ENCODE measurements at regions not wholly inside any gene's neighbourhood (a gene's known extent, or its start where the extent isn't known, plus 50 kb on each side); places are given as distances from the start of the nearest gene placed in this dataset.
"Not testable (repeated sequence)": the region's sequence is repeated elsewhere in the genome, so short reads cannot be mapped to it uniquely, and the experiment has no call there.

- H3K9me3 ChIP-seq (replicated peaks in 1 of 3); H3K4me3 ChIP-seq; DNase-seq; H3K36me3 ChIP-seq (replicated peaks in 1 of 2); H3K4me1 ChIP-seq (replicated peaks in 1 of 2); H3K27me3 ChIP-seq; H3K27ac ChIP-seq: not testable (repeated sequence)
- intact Hi-C loops (cut with DNase I): loop anchor here in 1 of 2 donors (10.0 kb wide), 1 partner anchor 85 kb away; the partner anchor contains the start of gene ADGRA3
- WGBS, 4 donors: 93 to 99% (median 96%) methylated on average over 8 of the region's 8 CpGs
Observed at GRCh38 chr4:22599929-22600432, 84.1 kb upstream of the ADGRA3 start.

GRCh38 chr4:22601638-22602037 is 85.8 kb upstream of the ADGRA3 start:
- H3K27ac ChIP-seq; H3K27me3 ChIP-seq; H3K36me3 ChIP-seq (replicated peaks in 1 of 2); DNase-seq; H3K4me1 ChIP-seq (replicated peaks in 1 of 2); H3K4me3 ChIP-seq; H3K9me3 ChIP-seq (replicated peaks in 1 of 3): not testable (repeated sequence)
- WGBS, 4 donors: 95 to 100% (median 96%) methylated on average over 4 to 6 of the region's 6 CpGs
- intact Hi-C loops (cut with DNase I): loop anchor here in 1 of 2 donors (10.0 kb wide), 1 partner anchor 87 kb away; the partner anchor contains the start of gene ADGRA3

- Histone ChIP-seq H3K9me3 (replicated peaks in 1 of 3) (no peaks in the 10 kb centered on the region), H3K36me3 (replicated peaks in 1 of 2) (no peaks in the 10 kb centered on the region), H3K4me1 (replicated peaks in 1 of 2) (no peaks in the 10 kb centered on the region), H3K27ac (no peak overlapping the region), H3K27me3 (no peaks in the 10 kb centered on the region), H3K4me3 (no peak overlapping the region)
- TF ChIP-seq CTCF (IDR thresholded peaks at IDR 0.05) (peak; percentile 49 to 75 (median 54)), POLR2A (IDR thresholded peaks at IDR 0.05) (no peak)
- intact Hi-C loops (cut with DNase I): loop anchor here (5.0 to 10.0 kb wide), 3 partner anchors 93 to 200 kb away; partner anchors contain the start of gene ADGRA3 (in 1 of the 2)
- peak; percentile 41 to 75 (median 62) for DNase-seq
- 19 to 30% (median 28%) methylated on average over 3 of the region's 3 CpGs for WGBS, 4 donors
Observed at GRCh38 chr4:22607382-22607781, 85.4 kb upstream of the GBA3 start.

- intact Hi-C loops (cut with DNase I): loop anchor here (5.0 to 10.0 kb wide), 3 partner anchors 95 to 203 kb away; partner anchors contain the start of gene ADGRA3 (in 1 of the 2)
- H3K27me3 ChIP-seq; DNase-seq; H3K27ac ChIP-seq; H3K4me3 ChIP-seq; H3K9me3 ChIP-seq (replicated peaks in 1 of 3); H3K4me1 ChIP-seq (replicated peaks in 1 of 2); H3K36me3 ChIP-seq (replicated peaks in 1 of 2): not testable (repeated sequence)
- 62 to 76% (median 67%) methylated on average over 3 of the region's 3 CpGs for WGBS, 4 donors
Observed at GRCh38 chr4:22609951-22610525, 82.7 kb upstream of the GBA3 start.

- no peak overlapping the region for H3K27ac ChIP-seq
Observed at GRCh38 chr4:22614114-22614513, 78.6 kb upstream of the GBA3 start.

More at GRCh38 chr4:22614114-22614513, 78.6 kb upstream of the GBA3 start:
- Histone ChIP-seq H3K4me3 (no peak overlapping the region), H3K4me1 (replicated peaks in 1 of 2) (no peaks in the 10 kb centered on the region), H3K27me3 (no peaks in the 10 kb centered on the region), H3K36me3 (replicated peaks in 1 of 2) (no peaks in the 10 kb centered on the region), H3K9me3 (replicated peaks in 1 of 3) (no peaks in the 10 kb centered on the region)
- DNase-seq: no peak
- 26 to 42% (median 41%) methylated on average over 2 of the region's 2 CpGs for WGBS, 4 donors
- intact Hi-C loops (cut with DNase I): no loop called here
- TF ChIP-seq CTCF (IDR thresholded peaks at IDR 0.05) (no peak), POLR2A (IDR thresholded peaks at IDR 0.05) (no peak)
